ENCODE measurements at regions not wholly inside any gene's neighbourhood (a gene's known extent, or its start where the extent isn't known, plus 50 kb on each side); places are given as distances from the start of the nearest gene placed in this dataset.
"Not testable (repeated sequence)": the region's sequence is repeated elsewhere in the genome, so short reads cannot be mapped to it uniquely, and the experiment has no call there.

- TF ChIP-seq CTCF (IDR thresholded peaks at IDR 0.05) (no peak), ZFX (IDR thresholded peaks at IDR 0.05; ENCODE audit: borderline replicate concordance) (no peak)
- no peak overlapping the region for H3K27ac ChIP-seq
Observed at GRCh38 chr2:66269166-66269565, 165.8 kb upstream of the MEIS1 start.

GRCh38 chr2:66268756-66269155, 166.2 kb upstream of the MEIS1 start:
- no peak for TF ChIP-seq CTCF (IDR thresholded peaks at IDR 0.05)
- no peak overlapping the region for H3K27ac ChIP-seq

GRCh38 chr2:66264354-66264753, 170.6 kb upstream of the MEIS1 start:
- TF ChIP-seq CTCF (IDR thresholded peaks at IDR 0.05) (no peak), ZFX (IDR thresholded peaks at IDR 0.05; ENCODE audit: borderline replicate concordance) (no peak)
- no peak overlapping the region for H3K27ac ChIP-seq

- no peak overlapping the region for H3K27ac ChIP-seq
- TF ChIP-seq CTCF (IDR thresholded peaks at IDR 0.05) (no peak), ZFX (IDR thresholded peaks at IDR 0.05; ENCODE audit: borderline replicate concordance) (no peak)
Observed at GRCh38 chr2:66255867-66256266, 179.1 kb upstream of the MEIS1 start.

GRCh38 chr2:66255136-66255535, 179.8 kb upstream of the MEIS1 start:
- TF ChIP-seq ZFX (IDR thresholded peaks at IDR 0.05; ENCODE audit: borderline replicate concordance) (no peak), CTCF (IDR thresholded peaks at IDR 0.05) (no peak)

GRCh38 chr2:66253066-66253465, 181.9 kb upstream of the MEIS1 start:
- TF ChIP-seq ZFX (IDR thresholded peaks at IDR 0.05; ENCODE audit: borderline replicate concordance): no peak
- H3K27ac ChIP-seq: no peak overlapping the region

More at GRCh38 chr2:66255136-66255535, 179.8 kb upstream of the MEIS1 start:
- no peak overlapping the region for H3K27ac ChIP-seq

GRCh38 chr2:66252109-66252508, 182.8 kb upstream of the MEIS1 start:
- TF ChIP-seq ZFX (IDR thresholded peaks at IDR 0.05; ENCODE audit: borderline replicate concordance) (no peak), CTCF (IDR thresholded peaks at IDR 0.05) (no peak)
- no peak overlapping the region for H3K27ac ChIP-seq

GRCh38 chr2:66251573-66251972, 183.4 kb upstream of the MEIS1 start:
- TF ChIP-seq ZFX (IDR thresholded peaks at IDR 0.05; ENCODE audit: borderline replicate concordance) (no peak), CTCF (IDR thresholded peaks at IDR 0.05) (no peak)

GRCh38 chr2:66249089-66249488, 185.8 kb upstream of the MEIS1 start:
- H3K27ac ChIP-seq: not testable (repeated sequence)

More at GRCh38 chr2:66251573-66251972, 183.4 kb upstream of the MEIS1 start:
- no peak overlapping the region for H3K27ac ChIP-seq

GRCh38 chr2:66243809-66244208, 191.1 kb upstream of the MEIS1 start:
- not testable (repeated sequence) for H3K27ac ChIP-seq

- not testable (repeated sequence) for H3K27ac ChIP-seq
Observed at GRCh38 chr2:66242888-66243287, 192.0 kb upstream of the MEIS1 start.
